ENCODE measurements at regions not wholly inside any gene's neighbourhood (a gene's known extent, or its start where the extent isn't known, plus 50 kb on each side); places are given as distances from the start of the nearest gene placed in this dataset.

DNA sequence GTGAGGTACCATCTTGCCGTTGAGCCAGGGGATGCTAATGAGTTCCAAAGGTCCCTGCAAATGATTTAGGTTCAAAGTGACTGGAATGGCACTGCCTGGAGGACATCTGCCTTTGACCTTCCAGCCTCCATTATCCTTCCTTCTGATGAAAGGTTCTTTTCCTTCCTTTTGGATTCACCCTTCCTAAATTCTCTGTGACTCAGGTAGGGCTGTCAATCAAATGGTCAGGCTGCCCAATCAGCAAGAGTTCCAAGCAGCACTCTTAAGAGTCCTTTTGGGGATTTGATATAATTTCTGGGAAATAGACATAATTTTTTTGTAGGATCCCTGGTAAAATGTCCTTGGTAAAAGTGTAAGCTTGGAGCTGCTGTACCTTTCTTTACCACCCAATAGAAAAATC is 58.8 kb upstream of the LMO4 start:
- TF ChIP-seq, protein P1, sequence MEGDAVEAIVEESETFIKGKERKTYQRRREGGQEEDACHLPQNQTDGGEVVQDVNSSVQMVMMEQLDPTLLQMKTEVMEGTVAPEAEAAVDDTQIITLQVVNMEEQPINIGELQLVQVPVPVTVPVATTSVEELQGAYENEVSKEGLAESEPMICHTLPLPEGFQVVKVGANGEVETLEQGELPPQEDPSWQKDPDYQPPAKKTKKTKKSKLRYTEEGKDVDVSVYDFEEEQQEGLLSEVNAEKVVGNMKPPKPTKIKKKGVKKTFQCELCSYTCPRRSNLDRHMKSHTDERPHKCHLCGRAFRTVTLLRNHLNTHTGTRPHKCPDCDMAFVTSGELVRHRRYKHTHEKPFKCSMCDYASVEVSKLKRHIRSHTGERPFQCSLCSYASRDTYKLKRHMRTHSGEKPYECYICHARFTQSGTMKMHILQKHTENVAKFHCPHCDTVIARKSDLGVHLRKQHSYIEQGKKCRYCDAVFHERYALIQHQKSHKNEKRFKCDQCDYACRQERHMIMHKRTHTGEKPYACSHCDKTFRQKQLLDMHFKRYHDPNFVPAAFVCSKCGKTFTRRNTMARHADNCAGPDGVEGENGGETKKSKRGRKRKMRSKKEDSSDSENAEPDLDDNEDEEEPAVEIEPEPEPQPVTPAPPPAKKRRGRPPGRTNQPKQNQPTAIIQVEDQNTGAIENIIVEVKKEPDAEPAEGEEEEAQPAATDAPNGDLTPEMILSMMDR (conservative IDR thresholded peaks at IDR 0.05), result no peak
- no peak overlapping the region for H3K27ac ChIP-seq

DNA sequence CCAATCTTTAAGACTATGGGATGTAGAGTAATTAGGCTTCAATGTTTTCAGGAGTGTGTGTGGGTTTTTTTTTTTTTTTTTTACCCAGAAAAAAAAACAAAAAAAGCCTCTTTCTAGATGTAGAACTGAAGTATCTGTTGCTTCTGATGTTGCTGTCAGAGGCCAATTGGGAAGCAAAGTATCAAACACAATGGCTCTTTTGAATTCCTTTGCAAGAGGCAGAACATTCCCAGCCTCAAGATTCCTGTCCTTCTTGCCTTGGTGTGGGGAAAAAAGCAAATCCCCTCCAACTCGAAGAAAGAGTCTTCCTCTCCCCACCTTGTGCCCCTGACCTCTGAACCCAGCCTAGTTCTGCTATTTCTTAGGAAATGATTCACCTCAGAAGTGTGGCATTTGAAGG is 55.4 kb upstream of the LMO4 start:
- H3K27ac ChIP-seq, result no peak overlapping the region
- TF ChIP-seq, protein P1 (conservative IDR thresholded peaks at IDR 0.05), result no peak

DNA sequence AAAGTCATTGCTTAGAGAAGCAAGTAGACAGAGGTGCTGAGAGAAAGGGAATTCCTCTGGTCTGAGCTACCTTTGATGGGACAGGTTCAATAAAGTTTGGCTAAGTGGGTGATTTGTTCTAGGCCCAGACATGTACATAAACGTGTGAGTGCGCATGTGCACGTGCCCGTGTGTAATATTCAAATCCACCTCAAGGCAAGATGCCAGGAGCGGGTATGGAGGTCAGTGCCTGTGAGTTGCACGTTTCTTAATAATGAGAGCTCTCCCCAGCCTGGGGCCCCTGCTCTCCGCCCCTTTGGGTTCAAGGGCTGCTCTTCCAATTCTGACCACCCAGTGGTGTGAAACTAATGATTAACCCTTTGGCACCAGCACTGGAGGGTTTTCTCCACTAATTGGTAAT is 53.8 kb upstream of the LMO4 start:
- TF ChIP-seq, protein P1 (conservative IDR thresholded peaks at IDR 0.05), result no peak
- no peak overlapping the region for H3K27ac ChIP-seq

DNA sequence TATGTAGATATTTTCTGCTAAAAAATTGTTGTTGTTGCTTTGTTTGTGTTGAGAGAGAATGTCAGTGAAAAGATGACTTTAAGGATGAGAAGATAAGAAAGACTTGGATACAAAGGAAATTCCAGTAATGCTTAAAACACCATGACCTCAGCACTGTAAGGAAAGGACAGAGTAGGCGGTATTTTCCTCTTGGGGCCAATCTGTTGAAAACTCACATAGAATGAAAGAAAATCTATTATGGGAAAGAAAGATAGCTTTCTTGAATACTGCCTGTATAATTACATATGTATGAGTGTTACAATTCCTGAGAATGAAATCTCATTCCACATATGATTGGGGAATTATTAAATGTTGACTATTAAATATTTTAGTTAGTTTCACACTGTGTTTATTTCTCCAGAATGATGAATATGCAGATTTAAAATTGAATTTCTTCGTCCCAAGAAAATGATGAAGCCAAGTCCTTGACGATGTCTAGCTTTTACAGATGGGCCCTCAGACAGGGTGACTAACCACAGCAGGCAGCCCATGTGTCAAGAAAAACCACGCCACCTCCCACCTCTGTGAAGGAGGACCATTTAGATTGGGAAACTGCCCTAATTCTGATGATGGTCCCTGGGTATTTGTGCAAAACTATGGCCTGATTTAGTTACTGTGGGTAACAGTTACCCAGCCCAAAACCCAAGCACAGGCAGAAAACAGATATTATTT is 49.7 kb upstream of the LMO4 start:
- no peak overlapping the region for H3K27ac ChIP-seq
- TF ChIP-seq, protein P1 (conservative IDR thresholded peaks at IDR 0.05), result no peak

Measured in VCaP (cell line).